GM12874 (cell line): ENCODE measurements at regions not wholly inside any gene's neighbourhood (a gene's known extent, or its start where the extent isn't known, plus 50 kb on each side); places are given as distances from the start of the nearest gene placed in this dataset.

Experiments
- TF ChIP-seq, protein P1 (sequence below): IDR thresholded peaks from 2 replicates; pipeline ENCODE4 v1.5.1; 2011; ENCODE audit warnings: low read depth, mild to moderate bottlenecking, control low read depth, low read length, moderate library complexity; ENCODE audit not compliant: insufficient read depth

DNA sequence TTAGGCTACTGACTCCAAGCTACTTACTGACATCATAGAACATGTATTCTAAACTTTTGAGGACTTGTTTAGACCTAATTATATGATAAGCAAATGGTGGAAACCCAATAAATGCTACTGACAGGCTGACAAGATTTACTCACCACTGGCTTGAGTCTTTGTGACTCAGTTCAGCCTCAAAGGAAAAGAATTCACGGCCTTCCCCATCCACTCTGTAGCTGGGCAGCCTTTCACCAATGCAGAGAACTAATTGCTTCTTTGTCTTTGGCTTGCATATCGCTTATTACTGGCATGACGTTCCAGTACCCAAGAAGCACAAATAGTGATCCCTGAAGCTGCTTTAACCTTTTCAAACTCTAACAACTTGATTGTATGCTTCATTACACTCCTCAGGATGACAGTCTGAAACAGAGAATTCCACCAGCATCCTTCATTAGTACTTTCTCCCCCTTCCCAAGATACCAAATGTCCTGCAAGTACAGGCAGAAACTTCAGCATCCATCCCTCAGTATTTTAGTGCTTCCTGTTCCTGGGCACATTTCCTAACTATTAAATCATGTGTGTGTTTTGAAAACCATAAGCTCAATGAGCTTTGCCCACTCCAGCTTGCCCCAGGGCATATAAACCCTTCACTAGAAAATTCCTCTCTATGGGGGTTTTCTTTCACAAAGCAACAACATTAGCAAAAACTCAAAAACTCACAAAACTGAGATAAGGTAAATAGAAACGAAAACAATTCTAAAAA, 298.1 kb upstream of the SLC7A11 start:
- TF ChIP-seq, protein P1, sequence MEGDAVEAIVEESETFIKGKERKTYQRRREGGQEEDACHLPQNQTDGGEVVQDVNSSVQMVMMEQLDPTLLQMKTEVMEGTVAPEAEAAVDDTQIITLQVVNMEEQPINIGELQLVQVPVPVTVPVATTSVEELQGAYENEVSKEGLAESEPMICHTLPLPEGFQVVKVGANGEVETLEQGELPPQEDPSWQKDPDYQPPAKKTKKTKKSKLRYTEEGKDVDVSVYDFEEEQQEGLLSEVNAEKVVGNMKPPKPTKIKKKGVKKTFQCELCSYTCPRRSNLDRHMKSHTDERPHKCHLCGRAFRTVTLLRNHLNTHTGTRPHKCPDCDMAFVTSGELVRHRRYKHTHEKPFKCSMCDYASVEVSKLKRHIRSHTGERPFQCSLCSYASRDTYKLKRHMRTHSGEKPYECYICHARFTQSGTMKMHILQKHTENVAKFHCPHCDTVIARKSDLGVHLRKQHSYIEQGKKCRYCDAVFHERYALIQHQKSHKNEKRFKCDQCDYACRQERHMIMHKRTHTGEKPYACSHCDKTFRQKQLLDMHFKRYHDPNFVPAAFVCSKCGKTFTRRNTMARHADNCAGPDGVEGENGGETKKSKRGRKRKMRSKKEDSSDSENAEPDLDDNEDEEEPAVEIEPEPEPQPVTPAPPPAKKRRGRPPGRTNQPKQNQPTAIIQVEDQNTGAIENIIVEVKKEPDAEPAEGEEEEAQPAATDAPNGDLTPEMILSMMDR = no peak

DNA sequence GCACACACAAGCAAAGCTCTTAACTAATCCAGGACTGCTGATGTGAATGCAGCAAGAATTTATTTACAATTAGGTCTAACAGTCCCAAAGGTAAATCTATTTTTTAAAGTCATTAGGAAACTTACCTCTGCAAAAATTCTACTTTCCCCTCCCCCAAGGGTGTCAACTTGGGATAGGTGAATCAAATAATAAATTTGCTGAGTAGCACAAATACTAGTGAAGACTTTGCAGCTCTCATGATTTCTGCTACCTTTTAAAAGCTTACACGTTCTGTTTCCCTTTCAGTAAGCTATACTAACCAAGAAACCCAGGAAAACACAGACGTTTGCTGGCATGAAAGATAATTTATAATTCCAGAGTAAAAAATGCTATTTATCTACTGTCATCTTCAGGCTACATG, 296.6 kb upstream of the SLC7A11 start:
- TF ChIP-seq, protein P1 = no peak

DNA sequence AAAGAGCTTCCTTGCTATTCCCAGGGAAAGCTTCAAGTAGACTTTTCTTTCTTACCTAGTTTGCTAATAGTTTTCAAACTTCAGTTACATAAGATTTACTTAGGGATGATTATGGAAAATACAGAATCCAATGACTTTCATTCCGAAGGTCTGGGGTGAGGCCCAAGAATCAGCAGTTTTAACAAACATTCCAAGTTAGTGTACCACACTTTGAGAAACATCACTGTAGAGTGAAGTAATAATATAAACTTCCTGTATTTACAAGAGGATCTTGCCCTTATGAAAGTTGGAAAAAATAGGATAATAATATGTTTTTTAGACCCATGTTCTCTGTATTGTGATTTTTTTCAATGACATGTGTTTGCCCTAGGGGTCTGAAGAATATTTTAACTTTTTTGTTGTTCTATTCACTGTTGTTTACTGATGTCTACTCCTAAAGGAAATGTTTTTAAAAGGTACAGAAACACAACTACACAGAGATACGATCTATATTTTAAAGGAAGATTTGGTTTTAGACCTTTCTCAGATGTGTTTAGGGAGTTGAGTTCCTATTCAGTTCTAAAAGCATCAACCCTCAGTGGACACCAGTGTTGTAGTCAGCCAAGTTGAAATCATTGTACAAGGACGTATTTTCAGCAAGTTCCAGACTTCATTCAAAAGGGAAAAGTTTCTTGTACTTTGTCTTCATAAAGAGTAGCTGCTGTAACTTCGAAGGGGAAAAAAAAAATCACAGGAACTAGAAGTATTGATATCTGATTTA, 295.8 kb upstream of the SLC7A11 start:
- TF ChIP-seq, protein P1 = no peak

DNA sequence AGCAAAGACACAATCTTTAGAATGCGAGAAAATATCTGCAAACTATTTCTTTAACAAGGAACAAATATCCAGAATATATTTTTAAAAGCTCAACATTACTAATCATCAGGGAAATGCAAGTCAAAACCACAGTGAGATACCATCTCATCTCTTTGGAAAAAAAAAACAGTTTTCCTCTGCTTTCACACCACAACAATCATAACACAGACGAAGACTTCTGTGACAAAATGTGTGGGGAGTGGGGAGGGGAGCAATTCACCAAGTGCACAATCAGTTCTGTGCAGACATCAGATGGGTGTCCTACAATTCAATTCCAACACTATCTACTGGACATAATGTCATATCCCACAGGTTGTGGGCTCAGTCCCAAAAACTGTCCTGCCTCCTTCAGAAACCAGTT, 293.2 kb upstream of the SLC7A11 start:
- TF ChIP-seq, protein P1 = no peak

DNA sequence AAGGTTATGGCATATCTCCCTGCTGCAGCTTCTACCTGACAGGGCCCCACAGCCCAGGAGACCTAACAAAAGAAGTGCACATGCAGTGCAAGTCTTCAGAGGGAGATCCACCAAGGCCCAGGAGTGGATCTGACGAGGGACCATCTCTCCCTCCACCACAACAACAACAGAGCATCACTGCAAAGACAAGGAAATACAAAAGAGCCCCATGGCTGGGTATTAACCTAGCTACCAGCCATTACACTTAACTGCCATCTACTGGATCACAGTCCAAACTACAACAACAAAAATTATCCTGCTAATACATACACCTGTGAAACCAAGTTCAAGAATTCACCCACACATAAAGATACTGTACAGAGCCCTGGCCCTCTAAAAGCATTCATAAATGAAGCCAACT, 280.2 kb upstream of the SLC7A11 start:
- TF ChIP-seq, protein P1 = peak; percentile 36; the same call in 1 of the 2 replicates

- TF ChIP-seq, protein P1 = no peak
Measured at GRCh38 chr4:138521809-138522208, 279.7 kb upstream of the SLC7A11 start.

DNA sequence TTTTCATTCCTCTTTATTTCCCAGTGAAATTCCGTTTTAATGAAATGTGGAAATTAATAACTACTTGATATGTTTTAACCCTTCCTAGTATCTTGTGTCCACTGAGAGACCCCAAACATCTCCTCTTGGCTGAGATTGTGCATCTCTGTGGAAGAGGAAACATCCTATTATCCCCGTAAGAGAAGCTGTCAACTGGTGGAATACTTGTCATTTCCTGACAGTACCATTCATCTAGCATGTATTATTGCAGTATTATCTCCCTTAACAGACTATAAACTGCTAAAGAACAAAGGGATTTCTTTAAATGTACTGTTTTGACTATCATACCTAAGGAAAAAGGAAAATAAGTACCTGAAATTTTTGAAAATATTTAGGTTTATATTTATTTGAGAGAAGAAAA, 277.3 kb upstream of the SLC7A11 start:
- TF ChIP-seq, protein P1 = no peak
